Chondrocyte (in vitro differentiated cells): ENCODE measurements at regions not wholly inside any gene's neighbourhood (a gene's known extent, or its start where the extent isn't known, plus 50 kb on each side); places are given as distances from the start of the nearest gene placed in this dataset.
A peak's percentile ranks its signal among the peaks of the same experiment; 100 is the strongest.

Experiments used
- DNase-seq: peaks from one replicate; pipeline ENCODE4 v3.0.0; 2021; ENCODE audit warnings: mixed read lengths, low spot score
- H3K27ac Mint-ChIP-seq: one replicate; pipeline ENCODE4 v1.8.0; 2021; ENCODE audit warnings: mild to moderate bottlenecking, moderate library complexity, mixed read lengths; ENCODE audit not compliant: unreplicated experiment
- H3K27me3 Mint-ChIP-seq: 2 replicates; pipeline ENCODE4 v1.8.0; 2021; ENCODE audit warnings: low read depth, mixed read lengths
- H3K36me3 Mint-ChIP-seq: 2 replicates; pipeline ENCODE4 v1.8.0; 2021; ENCODE audit warnings: low read depth, mixed read lengths
- H3K4me1 Mint-ChIP-seq: 2 replicates; pipeline ENCODE4 v1.8.0; 2021; ENCODE audit warnings: low read depth, mild to moderate bottlenecking, mixed read lengths
- H3K4me3 Mint-ChIP-seq: one replicate; pipeline ENCODE4 v1.8.0; 2021; ENCODE audit warnings: mild to moderate bottlenecking, moderate library complexity, mixed read lengths; ENCODE audit not compliant: unreplicated experiment
- H3K9me3 Mint-ChIP-seq: 2 replicates; pipeline ENCODE4 v1.8.0; 2021; ENCODE audit warnings: low read depth, mixed read lengths
- CTCF ChIP-seq: fragments of 200-600 bp; sonication (generic); IDR thresholded peaks from 2 replicates; pipeline ENCODE4 v1.5.0; 2021; ENCODE audit warnings: antibody characterized with exemption, mild to moderate bottlenecking, moderate library complexity

GRCh38 chr12:105740369-105740768 is 398.4 kb downstream of the NUAK1 start:
- no peak for TF ChIP-seq CTCF
- no peaks in the 10 kb centered on the region for H3K36me3 Mint-ChIP-seq
- DNase-seq = no peak
- H3K4me1 Mint-ChIP-seq = peaks cover 17% of the 10 kb centered on the region
- no peaks in the 10 kb centered on the region for H3K9me3 Mint-ChIP-seq
- no peak overlapping the region for H3K27ac Mint-ChIP-seq
- H3K4me3 Mint-ChIP-seq = no peak overlapping the region
- H3K27me3 Mint-ChIP-seq = no peaks in the 10 kb centered on the region

- H3K9me3 Mint-ChIP-seq = no peaks in the 10 kb centered on the region
- H3K4me3 Mint-ChIP-seq = no peak overlapping the region
- no peak for DNase-seq
- no peak overlapping the region for H3K27ac Mint-ChIP-seq
- TF ChIP-seq CTCF = no peak
- no peaks in the 10 kb centered on the region for H3K27me3 Mint-ChIP-seq
- no peaks in the 10 kb centered on the region for H3K36me3 Mint-ChIP-seq
- H3K4me1 Mint-ChIP-seq = peaks cover 25% of the 10 kb centered on the region
These were observed 397.6 kb downstream of the NUAK1 start for GRCh38 chr12:105740970-105741725.

GRCh38 chr12:105741786-105742566 is 396.8 kb downstream of the NUAK1 start:
- H3K4me3 Mint-ChIP-seq = peak overlapping the region; percentile 26
- no peak for DNase-seq
- no peaks in the 10 kb centered on the region for H3K27me3 Mint-ChIP-seq

GRCh38 chr12:105742567-105742874 is 396.2 kb downstream of the NUAK1 start:
- no peaks in the 10 kb centered on the region for H3K27me3 Mint-ChIP-seq

More at GRCh38 chr12:105741786-105742566, 396.8 kb downstream of the NUAK1 start:
- Mint-ChIP-seq H3K36me3 (no peaks in the 10 kb centered on the region), H3K4me1 (peaks cover 30% of the 10 kb centered on the region), H3K9me3 (no peaks in the 10 kb centered on the region), H3K27ac (no peak overlapping the region)
- no peak for TF ChIP-seq CTCF

More at GRCh38 chr12:105742567-105742874, 396.2 kb downstream of the NUAK1 start:
- peaks cover 30% of the 10 kb centered on the region for H3K4me1 Mint-ChIP-seq
- TF ChIP-seq CTCF = no peak
- no peak for DNase-seq
- H3K36me3 Mint-ChIP-seq = no peaks in the 10 kb centered on the region
- no peaks in the 10 kb centered on the region for H3K9me3 Mint-ChIP-seq
- no peak overlapping the region for H3K27ac Mint-ChIP-seq
- no peak overlapping the region for H3K4me3 Mint-ChIP-seq
